Neural cell (in vitro differentiated cells): ENCODE measurements at regions not wholly inside any gene's neighbourhood (a gene's known extent, or its start where the extent isn't known, plus 50 kb on each side); places are given as distances from the start of the nearest gene placed in this dataset.
"Not testable (repeated sequence)": the region's sequence is repeated elsewhere in the genome, so short reads cannot be mapped to it uniquely, and the experiment has no call there.

Source experiments
- H2AFZ ChIP-seq: fragments of 200-600, 300-800 bp; sonication (generic), shearing (Covaris generic); 2 replicates; pipeline ENCODE4 v1.6.0; 2014; ENCODE audit warnings: low read depth, mild to moderate bottlenecking, antibody characterized with exemption, low read length, moderate library complexity
- H3F3A ChIP-seq: fragments of 200-600 bp; shearing (Covaris generic); 2 replicates; pipeline ENCODE4 v1.6.1; 2016; ENCODE audit warnings: mild to moderate bottlenecking, moderate library complexity, mixed read lengths, antibody characterized with exemption, low read length; ENCODE audit not compliant: insufficient read depth, poor library complexity, severe bottlenecking
- H3K27ac ChIP-seq: fragments of 200-600, 300-800 bp; sonication (generic), shearing (Covaris generic); 2 replicates; pipeline ENCODE4 v1.5.1; 2014; ENCODE audit warnings: mild to moderate bottlenecking, low read length, moderate library complexity
- H3K27me3 ChIP-seq: fragments of 300-800, 200-600 bp; sonication (generic), shearing (Covaris generic); 2 replicates; pipeline ENCODE4 v1.6.0; 2014; ENCODE audit warnings: mild to moderate bottlenecking, low read depth, low read length, moderate library complexity; ENCODE audit not compliant: insufficient read depth
- H3K36me3 ChIP-seq: fragments of 300-800, 200-600 bp; sonication (generic), shearing (Covaris generic); 2 replicates; pipeline ENCODE4 v1.5.1; 2014; ENCODE audit warnings: mild to moderate bottlenecking, antibody characterized with exemption, low read length, moderate library complexity; ENCODE audit not compliant: insufficient read depth
- H3K4me2 ChIP-seq: fragments of 300-800, 200-600 bp; sonication (generic), shearing (Covaris generic); 2 replicates; pipeline ENCODE4 v1.6.0; 2014; ENCODE audit warnings: mild to moderate bottlenecking, low read length
- H3K4me3 ChIP-seq: fragments of 300-800, 200-600 bp; sonication (generic), shearing (Covaris generic); 2 replicates; pipeline ENCODE4 v1.5.1; 2014; ENCODE audit warnings: mild to moderate bottlenecking, low read length, moderate library complexity
- H3K79me2 ChIP-seq: fragments of 200-600 bp; shearing (Covaris generic); replicated peaks from 2 replicates; pipeline ENCODE4 v1.6.0; 2014; ENCODE audit warnings: mild to moderate bottlenecking, low read length, moderate library complexity; ENCODE audit not compliant: insufficient read depth
- H3K9ac ChIP-seq: fragments of 300-800, 200-600 bp; sonication (generic), shearing (Covaris generic); 2 replicates; pipeline ENCODE4 v1.6.1; 2016; ENCODE audit warnings: mild to moderate bottlenecking, low read length, mixed read lengths
- H3K9me2 ChIP-seq: fragments of 200-600 bp; shearing (Covaris generic); 2 replicates; pipeline ENCODE4 v1.6.1; 2016; ENCODE audit warnings: mild to moderate bottlenecking, low read length, mixed read lengths; ENCODE audit not compliant: insufficient read depth
- H3K9me3 ChIP-seq: fragments of 200-600, 300-800 bp; sonication (generic), shearing (Covaris generic); 2 replicates; pipeline ENCODE4 v1.6.1; 2016; ENCODE audit warnings: mild to moderate bottlenecking, mixed run types, low read length, moderate library complexity, mixed read lengths
- H4K20me1 ChIP-seq: fragments of 200-600 bp; shearing (Covaris generic); 2 replicates; pipeline ENCODE4 v1.6.1; 2016; ENCODE audit warnings: mild to moderate bottlenecking, mixed run types; ENCODE audit not compliant: insufficient read depth
- EP300 ChIP-seq: fragments of 450-650 bp; conservative IDR thresholded peaks from 2 replicates; pipeline ENCODE4 v1.6.1; 2014; ENCODE audit warnings: antibody characterized with exemption, mild to moderate bottlenecking, moderate library complexity; ENCODE audit not compliant: poor library complexity, severe bottlenecking
- EZH2 ChIP-seq: fragments of 200-600, 300-800 bp; shearing (Covaris generic), sonication (generic); IDR thresholded peaks from 2 replicates; pipeline ENCODE4 v1.6.1; 2014; ENCODE audit warnings: antibody characterized with exemption, low read length, borderline replicate concordance, mild to moderate bottlenecking; ENCODE audit not compliant: insufficient read depth, poor library complexity, severe bottlenecking
- MXI1 ChIP-seq: fragments of 450-650 bp; conservative IDR thresholded peaks from 2 replicates; pipeline ENCODE4 v1.6.1; 2014; ENCODE audit warnings: antibody characterized with exemption, mild to moderate bottlenecking; ENCODE audit not compliant: poor library complexity, severe bottlenecking
- POLR2AphosphoS5 ChIP-seq: IDR thresholded peaks from 2 replicates; pipeline ENCODE4 v1.6.1; 2012
- RAD21 ChIP-seq: fragments of 450-650 bp; conservative IDR thresholded peaks from 2 replicates; pipeline ENCODE4 v1.6.1; 2014; ENCODE audit warnings: antibody characterized with exemption, mild to moderate bottlenecking, moderate library complexity
- REST ChIP-seq: IDR thresholded peaks from 2 replicates; pipeline ENCODE4 v1.6.1; 2012; ENCODE audit warnings: borderline replicate concordance
- SMC3 ChIP-seq: fragments of 450-650 bp; conservative IDR thresholded peaks from 2 replicates; pipeline ENCODE4 v1.6.1; 2014; ENCODE audit warnings: antibody characterized with exemption, mild to moderate bottlenecking, moderate library complexity; ENCODE audit not compliant: poor library complexity
- TAF1 ChIP-seq: IDR thresholded peaks from 2 replicates; pipeline ENCODE4 v1.6.1; 2012; ENCODE audit warnings: low read depth
- TF ChIP-seq, protein P1 (sequence below): fragments of 450-650 bp; IDR thresholded peaks from 2 replicates; pipeline ENCODE4 v1.5.1; 2014; ENCODE audit warnings: antibody characterized with exemption, mild to moderate bottlenecking, moderate library complexity; ENCODE audit not compliant: poor library complexity, severe bottlenecking

GRCh38 chr12:59294221-59294620 lies 301.6 kb upstream of the SLC16A7 start:
- Histone ChIP-seq H4K20me1 (no peaks in the 10 kb centered on the region), H3K4me2 (no peak overlapping the region), H3K9me3 (no peaks in the 10 kb centered on the region), H3K4me3 (no peak overlapping the region), H3K9ac (no peak overlapping the region), H2AFZ (no peak overlapping the region), H3K36me3 (no peaks in the 10 kb centered on the region), H3F3A (no peaks in the 10 kb centered on the region), H3K27ac (no peak overlapping the region), H3K27me3 (no peaks in the 10 kb centered on the region), H3K79me2 (no peaks in the 10 kb centered on the region), H3K9me2 (no peaks in the 10 kb centered on the region)
- TF ChIP-seq MXI1 (no peak), EP300 (no peak), SMC3 (no peak), POLR2AphosphoS5 (no peak), RAD21 (no peak), TAF1 (no peak), EZH2 (no peak), REST (no peak)
- TF ChIP-seq, protein P1, sequence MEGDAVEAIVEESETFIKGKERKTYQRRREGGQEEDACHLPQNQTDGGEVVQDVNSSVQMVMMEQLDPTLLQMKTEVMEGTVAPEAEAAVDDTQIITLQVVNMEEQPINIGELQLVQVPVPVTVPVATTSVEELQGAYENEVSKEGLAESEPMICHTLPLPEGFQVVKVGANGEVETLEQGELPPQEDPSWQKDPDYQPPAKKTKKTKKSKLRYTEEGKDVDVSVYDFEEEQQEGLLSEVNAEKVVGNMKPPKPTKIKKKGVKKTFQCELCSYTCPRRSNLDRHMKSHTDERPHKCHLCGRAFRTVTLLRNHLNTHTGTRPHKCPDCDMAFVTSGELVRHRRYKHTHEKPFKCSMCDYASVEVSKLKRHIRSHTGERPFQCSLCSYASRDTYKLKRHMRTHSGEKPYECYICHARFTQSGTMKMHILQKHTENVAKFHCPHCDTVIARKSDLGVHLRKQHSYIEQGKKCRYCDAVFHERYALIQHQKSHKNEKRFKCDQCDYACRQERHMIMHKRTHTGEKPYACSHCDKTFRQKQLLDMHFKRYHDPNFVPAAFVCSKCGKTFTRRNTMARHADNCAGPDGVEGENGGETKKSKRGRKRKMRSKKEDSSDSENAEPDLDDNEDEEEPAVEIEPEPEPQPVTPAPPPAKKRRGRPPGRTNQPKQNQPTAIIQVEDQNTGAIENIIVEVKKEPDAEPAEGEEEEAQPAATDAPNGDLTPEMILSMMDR = no peak

DNA sequence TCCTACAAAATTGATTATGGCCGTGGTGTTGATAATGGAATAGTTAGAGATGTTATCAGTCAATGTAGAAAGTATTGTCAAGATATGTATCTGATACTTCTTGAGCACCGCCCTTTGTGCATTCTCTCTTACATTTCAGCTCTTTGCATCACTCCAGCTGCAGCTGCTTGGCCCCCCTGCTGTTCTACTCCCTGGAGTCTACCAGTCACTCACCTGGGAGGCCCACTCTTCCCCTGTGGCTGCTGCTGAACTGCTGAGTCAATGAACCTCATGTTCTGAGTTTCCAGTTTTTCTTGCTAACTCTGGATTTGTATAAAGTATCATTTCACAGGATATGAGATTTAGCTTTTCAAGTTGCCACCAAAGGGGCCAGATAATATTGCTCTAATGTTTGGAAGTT lies 312.8 kb upstream of the SLC16A7 start:
- Histone ChIP-seq H2AFZ (no peak overlapping the region), H3F3A (no peaks in the 10 kb centered on the region), H3K36me3 (no peaks in the 10 kb centered on the region), H3K4me3 (no peak overlapping the region), H3K9me2 (no peaks in the 10 kb centered on the region), H3K27me3 (no peaks in the 10 kb centered on the region), H4K20me1 (no peaks in the 10 kb centered on the region), H3K27ac (no peak overlapping the region), H3K79me2 (no peaks in the 10 kb centered on the region), H3K4me2 (no peak overlapping the region), H3K9ac (no peak overlapping the region), H3K9me3 (no peaks in the 10 kb centered on the region)
- TF ChIP-seq RAD21 (no peak), MXI1 (no peak), SMC3 (no peak), POLR2AphosphoS5 (no peak), EZH2 (no peak), EP300 (no peak), REST (no peak), TAF1 (no peak)
- TF ChIP-seq, protein P1 = no peak

DNA sequence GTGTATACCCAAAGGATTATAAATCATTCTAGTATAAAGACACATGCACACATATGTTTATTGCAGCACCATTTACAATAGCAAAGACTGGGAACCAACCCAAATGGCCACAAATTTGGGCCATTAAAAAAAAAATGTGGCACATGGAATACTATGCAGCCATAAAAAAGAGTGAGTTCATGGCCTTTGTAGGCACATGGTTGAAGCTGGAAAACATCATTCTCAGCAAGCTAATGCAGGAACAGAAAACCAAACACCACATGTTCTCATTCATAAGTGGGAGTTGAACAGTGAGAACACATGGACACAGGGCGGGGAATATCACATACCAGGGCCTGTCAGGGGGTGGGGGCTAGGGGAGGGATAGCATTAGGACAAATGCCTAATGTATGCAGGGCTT lies 322.3 kb upstream of the SLC16A7 start:
- not testable (repeated sequence) for H3K9ac ChIP-seq, H3K36me3 ChIP-seq, H4K20me1 ChIP-seq, H3K9me3 ChIP-seq, H2AFZ ChIP-seq, H3K4me2 ChIP-seq, H3K9me2 ChIP-seq, H3K27ac ChIP-seq, H3F3A ChIP-seq, H3K4me3 ChIP-seq, H3K27me3 ChIP-seq, H3K79me2 ChIP-seq
